AG09319 (cell line): ENCODE measurements at regions not wholly inside any gene's neighbourhood (a gene's known extent, or its start where the extent isn't known, plus 50 kb on each side); places are given as distances from the start of the nearest gene placed in this dataset.

ENCODE experiments used
- DNase-seq: peaks from one replicate; pipeline ENCODE4 v3.0.0-alpha.2; 2010; ENCODE audit warnings: low read depth; ENCODE audit errors: extremely low read depth
- CTCF ChIP-seq: IDR thresholded peaks from 2 replicates; pipeline ENCODE4 v1.5.1; 2011; ENCODE audit warnings: low read depth, mild to moderate bottlenecking, inconsistent platforms, low read length, moderate library complexity

GRCh38 chr10:106440355-106440754 is 724.2 kb downstream of the SORCS1 start:
- TF ChIP-seq CTCF: no peak
- no peak for DNase-seq

- no peak for TF ChIP-seq CTCF
- no peak for DNase-seq
These were observed 725.1 kb downstream of the SORCS1 start for GRCh38 chr10:106439366-106439765.

GRCh38 chr10:106438386-106438785 is 726.1 kb downstream of the SORCS1 start:
- no peak for DNase-seq
- no peak for TF ChIP-seq CTCF

GRCh38 chr10:106436123-106436715 is 728.3 kb downstream of the SORCS1 start:
- DNase-seq: no peak
- TF ChIP-seq CTCF: no peak

GRCh38 chr10:106435081-106435480 is 729.4 kb downstream of the SORCS1 start:
- TF ChIP-seq CTCF: no peak
- DNase-seq: no peak

GRCh38 chr10:106424981-106425380 is 739.5 kb downstream of the SORCS1 start:
- TF ChIP-seq CTCF: no peak
- no peak for DNase-seq

- peak; percentile 67 for DNase-seq
- no peak for TF ChIP-seq CTCF
These were observed 740.5 kb downstream of the SORCS1 start for GRCh38 chr10:106424054-106424453.
